CD4-positive, alpha-beta T cell treated with Interleukin-4 for 4 hours (primary cell): ENCODE measurements at regions not wholly inside any gene's neighbourhood (a gene's known extent, or its start where the extent isn't known, plus 50 kb on each side); places are given as distances from the start of the nearest gene placed in this dataset.

Source experiments
- DNase-seq: peaks from one replicate; pipeline ENCODE4 v3.0.0-alpha.2; 2020

DNA sequence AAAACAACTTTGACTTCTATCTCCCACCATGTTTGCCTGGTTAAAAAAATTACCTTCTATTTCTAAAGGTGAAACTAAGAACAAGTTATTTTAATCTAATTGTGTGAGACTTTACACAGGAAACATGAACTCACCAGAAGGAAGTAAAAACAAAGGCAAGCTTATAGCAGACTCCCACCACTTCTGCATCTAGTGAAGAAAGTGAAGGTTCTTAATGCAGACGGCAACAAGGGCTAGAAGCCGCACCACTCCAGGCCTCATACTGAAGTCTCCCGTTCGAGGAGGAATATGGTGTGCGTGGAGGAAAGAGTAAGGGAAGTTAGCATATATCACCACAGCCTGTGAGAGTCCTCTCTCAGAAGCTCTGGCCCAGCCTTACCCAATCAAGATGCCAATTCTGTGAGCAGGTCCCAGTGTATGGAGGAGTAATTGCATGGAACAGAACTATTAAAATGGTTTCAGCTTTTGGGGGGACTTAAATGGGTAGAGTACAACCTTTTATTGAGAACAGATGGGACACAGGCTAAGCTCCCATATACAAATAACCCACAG lies 958.7 kb downstream of the BCL11A start:
- no peak for DNase-seq

- DNase-seq, result no peak
Observed at GRCh38 chr2:59590798-59591197, 962.7 kb downstream of the BCL11A start.

DNA sequence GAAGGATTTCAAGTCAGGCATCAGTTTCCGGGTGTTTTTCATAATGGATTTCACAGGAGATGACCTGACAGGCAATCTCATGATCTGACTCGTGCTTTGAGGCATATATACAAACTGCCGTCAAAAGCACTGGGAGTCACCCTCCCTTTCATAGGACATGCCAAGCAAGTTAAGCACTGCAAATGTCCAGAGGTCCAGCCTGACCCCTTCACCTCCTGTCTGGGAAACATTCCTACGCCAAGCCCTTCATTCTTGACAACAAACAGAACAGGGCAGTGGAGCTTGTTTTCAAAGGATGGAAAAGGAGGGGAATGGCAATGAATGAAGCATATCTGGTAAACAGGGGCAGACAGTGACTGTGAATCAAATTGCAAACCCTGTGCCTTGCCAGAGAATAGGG lies 963.6 kb downstream of the BCL11A start:
- no peak for DNase-seq

GRCh38 chr2:59588286-59588685 lies 965.2 kb downstream of the BCL11A start:
- DNase-seq, result no peak

DNA sequence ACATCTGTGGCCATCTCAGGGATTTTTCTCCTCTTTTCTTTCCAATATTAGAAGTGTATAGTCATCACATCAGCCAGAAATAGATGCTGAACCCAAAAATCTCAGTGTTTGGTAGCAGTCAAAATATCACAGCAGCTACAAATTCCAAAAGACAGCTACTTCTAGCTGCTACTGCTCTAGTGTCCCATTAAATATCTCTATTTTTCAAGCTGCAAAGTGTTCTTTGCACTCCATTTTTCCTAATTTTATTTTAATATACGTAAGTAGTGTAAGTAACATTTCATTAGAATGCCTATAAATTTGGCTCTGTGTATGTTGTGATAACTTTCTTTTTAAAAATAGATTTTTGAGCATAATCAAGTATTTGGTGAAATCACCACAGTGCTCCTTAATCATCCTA lies 967.3 kb downstream of the BCL11A start:
- no peak for DNase-seq

GRCh38 chr2:59585655-59586054 lies 967.8 kb downstream of the BCL11A start:
- no peak for DNase-seq

GRCh38 chr2:59584958-59585357 lies 968.5 kb downstream of the BCL11A start:
- no peak for DNase-seq

DNA sequence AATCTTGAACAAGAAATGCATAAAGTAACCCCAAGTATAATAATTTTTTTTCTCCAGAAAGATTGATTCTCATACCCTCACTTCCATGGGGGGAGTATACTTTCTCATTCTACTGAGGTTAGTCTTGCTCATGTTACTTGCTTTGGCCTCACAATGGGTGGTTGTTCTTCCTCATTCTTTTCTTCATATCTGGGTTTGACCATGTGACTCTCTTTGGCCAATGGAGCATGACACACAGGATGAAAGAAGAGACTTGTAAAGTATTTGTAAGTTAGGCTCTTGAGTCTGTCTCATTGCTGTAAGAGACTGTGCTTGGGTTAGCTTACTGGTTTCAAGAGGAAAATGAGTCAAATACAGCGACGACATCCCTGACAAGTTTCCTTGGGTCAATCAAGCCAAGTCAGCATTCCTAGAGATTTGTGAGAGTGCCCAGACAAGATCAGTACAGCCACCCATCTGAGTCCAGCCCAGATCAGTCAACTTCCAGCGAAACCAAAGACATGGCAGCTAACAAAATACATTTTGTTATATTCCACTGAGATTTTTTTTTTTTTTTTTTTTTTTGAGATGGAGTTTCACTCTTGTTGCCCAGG lies 970.2 kb downstream of the BCL11A start:
- DNase-seq, result no peak

- DNase-seq, result no peak
Observed at GRCh38 chr2:59578349-59578748, 975.1 kb downstream of the BCL11A start.

DNA sequence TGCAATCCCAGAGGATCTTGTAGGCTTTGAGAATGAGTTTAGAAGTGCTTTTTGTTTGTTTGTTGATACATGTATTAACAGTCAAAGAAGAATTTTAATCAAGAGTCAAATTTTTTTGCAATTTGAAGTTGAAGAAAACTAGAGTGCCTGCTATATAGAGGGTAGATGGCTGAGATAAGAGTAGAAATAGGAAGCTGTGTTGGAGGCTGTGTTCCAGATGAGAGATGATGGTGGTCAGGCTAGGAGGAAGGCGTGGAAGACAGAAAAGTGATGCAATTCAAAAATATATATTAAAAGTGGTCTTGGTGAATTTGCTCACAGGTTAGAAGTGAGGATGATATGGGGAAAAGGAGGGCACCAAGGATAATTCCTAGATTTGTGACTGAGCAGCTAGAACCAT lies 978.3 kb downstream of the BCL11A start:
- no peak for DNase-seq

DNA sequence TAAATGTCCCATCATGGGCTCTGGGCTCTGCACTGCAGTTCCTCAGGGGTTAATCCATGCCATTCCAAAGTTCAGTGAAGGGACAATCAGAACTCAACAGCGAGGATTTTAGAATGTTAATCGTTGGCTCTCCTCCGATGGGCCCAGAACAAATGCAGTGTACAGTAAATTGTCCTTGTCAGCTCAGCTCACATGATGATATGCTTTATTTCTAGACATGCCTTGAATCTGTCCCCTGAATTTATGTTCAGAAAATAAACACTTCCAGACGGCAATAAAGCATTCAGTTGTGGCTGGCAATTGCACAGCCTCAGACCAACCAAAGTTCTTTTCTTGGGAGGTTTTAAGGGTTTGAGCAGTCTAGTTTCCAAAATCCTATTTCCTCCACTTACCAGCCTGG lies 981.2 kb downstream of the BCL11A start:
- no peak for DNase-seq

DNA sequence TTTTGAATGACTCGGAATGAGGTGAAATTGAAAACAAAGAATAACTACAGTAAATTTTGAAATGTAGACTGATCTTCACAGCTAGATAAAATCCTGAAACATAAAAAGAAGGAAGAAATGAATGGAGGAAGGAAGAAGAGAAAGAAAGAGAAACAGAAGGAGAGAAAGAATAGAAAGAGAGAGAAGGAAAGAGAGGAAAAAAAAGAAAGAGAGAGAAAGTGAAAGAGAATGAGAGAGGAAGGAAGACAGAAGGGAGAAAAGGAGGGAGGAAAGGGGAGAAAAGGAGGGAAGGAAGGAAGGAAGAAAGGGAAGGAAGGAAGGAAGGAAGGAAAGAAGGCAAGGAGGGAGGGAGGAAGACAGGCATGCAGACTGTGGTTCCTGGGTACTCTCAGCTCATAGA lies 982.6 kb downstream of the BCL11A start:
- DNase-seq, result no peak

DNA sequence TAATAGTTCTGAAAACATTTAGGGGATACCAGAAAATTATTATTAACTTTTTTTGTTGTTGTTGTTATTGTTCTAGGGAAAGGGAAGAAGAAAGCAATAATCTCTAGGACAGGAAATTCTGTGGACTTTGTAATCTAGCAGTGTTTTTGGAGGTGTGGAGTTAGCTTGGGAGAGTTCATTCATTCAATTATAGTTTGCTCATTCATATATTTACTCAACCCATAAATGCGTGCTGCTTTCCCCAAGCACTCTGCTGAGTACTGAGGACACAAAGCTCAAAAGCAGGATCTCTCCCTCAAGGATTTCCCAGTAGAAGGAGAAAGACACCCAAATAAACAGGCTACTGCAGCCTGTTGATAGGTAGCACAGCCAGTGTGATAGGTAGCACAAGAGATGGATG lies 984.3 kb downstream of the BCL11A start:
- no peak for DNase-seq

- no peak for DNase-seq
Observed at GRCh38 chr2:59568461-59568860, 985.0 kb downstream of the BCL11A start.

DNA sequence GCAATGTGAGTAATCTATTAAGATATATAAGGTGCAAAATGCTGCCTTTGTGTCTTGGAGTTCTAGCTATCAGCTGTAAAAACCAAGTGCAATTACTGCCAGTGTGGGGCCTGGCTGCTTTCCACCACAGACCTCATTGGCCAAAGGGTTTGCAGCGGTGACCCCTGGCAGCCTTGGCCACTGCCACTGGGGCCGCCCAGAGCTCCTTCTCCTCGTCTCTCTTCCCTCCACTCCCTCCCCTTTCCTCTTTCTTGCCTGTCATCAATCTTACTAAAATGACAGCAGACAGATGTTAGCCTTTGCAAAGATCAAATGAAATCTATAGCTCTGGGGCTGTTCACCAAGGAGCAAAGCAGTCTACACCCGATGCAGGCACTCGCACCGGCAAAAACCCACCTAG lies 986.3 kb downstream of the BCL11A start:
- no peak for DNase-seq

DNA sequence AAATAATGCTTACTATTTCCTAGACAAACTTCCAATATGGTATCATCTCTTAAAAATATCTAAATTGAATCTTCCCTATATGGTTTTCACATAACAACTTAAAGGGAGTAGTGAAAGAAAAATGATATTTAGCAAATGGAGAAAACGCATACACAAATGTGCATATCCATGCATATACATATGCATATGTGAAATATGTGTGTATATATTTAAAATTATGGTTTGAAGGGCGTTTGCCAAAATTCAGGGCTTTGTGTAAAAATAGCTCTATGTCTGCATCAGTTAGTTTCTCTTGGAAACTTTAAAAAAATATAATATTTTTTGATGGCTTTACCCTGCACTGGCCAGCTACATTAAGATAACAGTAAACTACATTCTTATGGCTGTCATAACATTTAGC lies 986.7 kb downstream of the BCL11A start:
- DNase-seq, result no peak

DNA sequence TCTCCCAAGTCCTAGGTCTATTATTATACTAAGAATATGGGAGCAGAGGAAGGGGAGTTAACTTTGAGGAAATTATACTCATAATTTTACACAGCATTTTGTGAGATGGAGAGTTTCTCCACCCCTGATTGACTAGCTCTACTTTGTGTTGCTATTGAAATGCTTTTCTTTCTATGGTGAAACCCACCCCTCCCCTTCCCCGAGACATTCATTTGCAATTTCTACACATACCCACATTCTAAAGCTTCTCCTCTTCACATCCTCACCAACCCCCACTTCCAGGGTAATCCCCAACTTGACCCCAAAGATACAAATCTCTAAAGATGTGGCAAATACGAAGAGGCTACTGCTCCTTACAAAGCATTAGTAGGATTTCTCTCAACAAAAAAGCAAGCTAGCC lies 992.2 kb downstream of the BCL11A start:
- no peak for DNase-seq

- no peak for DNase-seq
Observed at GRCh38 chr2:59560769-59561168, 992.7 kb downstream of the BCL11A start.

DNA sequence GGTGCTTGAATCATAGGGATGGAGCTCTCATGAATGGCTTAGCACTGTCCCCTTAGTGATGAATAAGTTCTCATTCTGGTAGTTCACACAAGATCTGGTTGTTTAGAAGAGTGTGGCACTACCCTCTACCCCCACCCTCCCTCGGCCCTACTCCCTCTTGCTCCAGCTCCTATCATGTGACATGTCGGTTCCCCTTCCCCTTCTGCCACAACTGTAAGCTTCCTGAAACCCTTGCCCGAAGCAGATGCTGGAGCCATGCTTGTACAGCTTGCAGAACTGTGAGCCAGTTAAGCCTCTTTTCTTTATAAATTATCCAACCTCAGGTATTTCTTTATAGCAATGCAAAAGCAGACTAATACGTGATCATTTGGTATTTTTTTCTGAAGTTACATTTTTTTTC lies 1012.6 kb downstream of the BCL11A start:
- no peak for DNase-seq

GRCh38 chr2:59538398-59538911 lies 1015.0 kb downstream of the BCL11A start:
- no peak for DNase-seq

- no peak for DNase-seq
Observed at GRCh38 chr2:59532808-59533207, 1020.6 kb downstream of the BCL11A start.

DNA sequence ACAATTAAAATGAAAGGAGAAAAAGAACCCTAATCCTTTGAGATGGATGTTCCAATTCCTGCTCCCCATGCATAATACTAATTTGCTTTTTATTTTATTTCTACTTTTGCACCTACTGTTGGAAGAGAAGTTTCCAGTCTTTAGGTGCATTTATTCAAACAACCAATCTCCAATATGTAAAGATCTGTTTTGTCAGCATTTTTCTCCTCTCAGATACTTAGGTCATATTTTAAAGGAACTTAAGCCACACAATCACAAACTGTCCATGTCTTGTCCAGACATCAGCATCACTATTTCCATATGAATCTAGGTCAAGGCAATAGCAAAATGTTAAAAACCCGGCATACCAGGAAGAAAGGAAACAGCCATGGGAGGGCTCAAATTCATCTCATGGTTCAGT lies 1023.2 kb downstream of the BCL11A start:
- DNase-seq, result no peak

DNA sequence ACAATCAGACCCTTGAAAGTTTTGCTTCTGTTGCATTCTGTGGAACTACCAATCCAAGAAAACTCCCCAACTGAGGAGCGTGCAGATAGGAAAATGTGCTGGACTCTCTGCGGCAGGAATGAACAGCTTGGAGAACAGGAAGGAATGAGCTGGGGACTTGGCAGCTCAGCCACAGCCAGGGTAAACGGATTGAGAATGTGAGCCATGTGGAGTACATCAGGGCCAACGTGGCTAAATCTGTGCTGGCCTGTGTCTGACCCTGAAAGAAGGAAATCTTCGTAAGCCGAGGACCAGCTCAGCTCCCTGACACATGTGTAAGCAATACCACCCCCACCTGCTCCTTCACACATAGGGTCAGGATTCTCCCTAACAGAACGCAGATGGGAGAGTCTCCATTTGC lies 1023.7 kb downstream of the BCL11A start:
- no peak for DNase-seq

DNA sequence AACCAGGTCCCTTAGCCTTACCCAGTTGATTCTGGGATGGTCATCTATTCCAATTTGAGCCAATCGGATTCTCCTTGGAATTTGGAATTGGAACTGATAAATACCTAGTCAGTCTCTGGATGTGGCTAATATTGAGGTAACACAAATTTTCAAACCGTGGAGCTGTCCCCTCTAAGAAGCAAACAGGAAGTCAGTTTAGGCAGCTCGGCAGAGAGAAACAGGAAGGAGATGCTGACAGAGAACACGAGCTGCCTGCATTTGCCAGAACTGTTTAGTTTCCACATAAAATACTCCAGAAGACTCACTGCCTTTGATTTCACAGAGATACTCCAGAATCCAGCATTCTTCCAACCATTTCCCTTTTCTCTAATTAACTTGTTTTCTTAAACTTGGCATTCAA lies 1024.9 kb downstream of the BCL11A start:
- no peak for DNase-seq

GRCh38 chr2:59502981-59503380 lies 1050.5 kb downstream of the BCL11A start:
- DNase-seq, result no peak
